ENCODE measurements at regions not wholly inside any gene's neighbourhood (a gene's known extent, or its start where the extent isn't known, plus 50 kb on each side); places are given as distances from the start of the nearest gene placed in this dataset.

DNA sequence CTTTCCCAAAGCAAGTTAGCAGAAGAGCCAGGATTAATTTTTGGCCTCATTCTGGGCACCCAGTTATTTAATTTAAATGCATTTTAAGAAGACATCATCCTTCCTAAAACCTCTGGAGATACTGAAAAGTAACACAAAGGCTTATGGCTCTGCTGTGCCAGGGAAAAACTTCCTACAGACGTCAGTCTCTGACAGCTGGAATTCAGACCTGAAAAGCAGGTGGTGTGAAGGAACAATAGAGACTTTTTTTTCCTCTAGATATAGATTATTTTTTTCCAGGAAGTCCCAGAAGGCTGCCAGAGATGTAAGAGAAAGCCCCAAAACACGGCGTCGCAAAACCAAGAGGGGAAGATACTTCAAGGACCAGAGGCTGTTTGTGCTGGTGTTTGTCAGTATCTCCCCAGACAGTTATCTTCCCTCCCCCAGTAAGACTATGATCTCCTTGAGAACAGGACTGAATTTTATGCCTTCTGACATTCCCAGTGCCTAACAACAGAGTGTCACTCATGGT lies 88.7 kb upstream of the RASEF start:
- H3K4me3 ChIP-seq: no peak overlapping the region
- no peaks in the 10 kb centered on the region for H4K20me1 ChIP-seq (ENCODE audit: insufficient read depth)
- H3K27ac ChIP-seq: no peak overlapping the region
- H3K27me3 ChIP-seq (replicated peaks; ENCODE audit: insufficient read depth): no peaks in the 10 kb centered on the region; the same call in 1 of the 2 replicates
- no peak overlapping the region for H2AFZ ChIP-seq
- no peaks in the 10 kb centered on the region for H3K4me1 ChIP-seq (ENCODE audit: insufficient read depth)
- H3F3A ChIP-seq (ENCODE audit: insufficient read depth): no peaks in the 10 kb centered on the region
- no peaks in the 10 kb centered on the region for H3K36me3 ChIP-seq (ENCODE audit: low read depth)
- H3K9ac ChIP-seq: no peak overlapping the region
- WGBS, 2 experiments (ENCODE audit: low coverage in 1 of 2, low lambda C conversion rate in 2 of 2, missing lambda C conversion rate in 2 of 2): 59 to 64% methylated on average over 4 of the region's 4 CpGs
- in situ Hi-C loops (cut with MboI): no loop called here
- TF ChIP-seq EZH2phosphoT487 (IDR thresholded peaks at IDR 0.05; ENCODE audit: insufficient read depth, low read depth): no peak
- no peak for TF ChIP-seq EZH2 (IDR thresholded peaks at IDR 0.05; ENCODE audit: insufficient read depth, poor library complexity, severe bottlenecking)
- H3K79me2 ChIP-seq (ENCODE audit: insufficient read depth): no peaks in the 10 kb centered on the region
- no peak for DNase-seq
- no peak overlapping the region for H3K4me2 ChIP-seq (ENCODE audit: unreplicated experiment)
- no peaks in the 10 kb centered on the region for H3K9me2 ChIP-seq (ENCODE audit: insufficient read depth)
- H3K9me3 ChIP-seq (ENCODE audit: low read depth): no peaks in the 10 kb centered on the region

DNA sequence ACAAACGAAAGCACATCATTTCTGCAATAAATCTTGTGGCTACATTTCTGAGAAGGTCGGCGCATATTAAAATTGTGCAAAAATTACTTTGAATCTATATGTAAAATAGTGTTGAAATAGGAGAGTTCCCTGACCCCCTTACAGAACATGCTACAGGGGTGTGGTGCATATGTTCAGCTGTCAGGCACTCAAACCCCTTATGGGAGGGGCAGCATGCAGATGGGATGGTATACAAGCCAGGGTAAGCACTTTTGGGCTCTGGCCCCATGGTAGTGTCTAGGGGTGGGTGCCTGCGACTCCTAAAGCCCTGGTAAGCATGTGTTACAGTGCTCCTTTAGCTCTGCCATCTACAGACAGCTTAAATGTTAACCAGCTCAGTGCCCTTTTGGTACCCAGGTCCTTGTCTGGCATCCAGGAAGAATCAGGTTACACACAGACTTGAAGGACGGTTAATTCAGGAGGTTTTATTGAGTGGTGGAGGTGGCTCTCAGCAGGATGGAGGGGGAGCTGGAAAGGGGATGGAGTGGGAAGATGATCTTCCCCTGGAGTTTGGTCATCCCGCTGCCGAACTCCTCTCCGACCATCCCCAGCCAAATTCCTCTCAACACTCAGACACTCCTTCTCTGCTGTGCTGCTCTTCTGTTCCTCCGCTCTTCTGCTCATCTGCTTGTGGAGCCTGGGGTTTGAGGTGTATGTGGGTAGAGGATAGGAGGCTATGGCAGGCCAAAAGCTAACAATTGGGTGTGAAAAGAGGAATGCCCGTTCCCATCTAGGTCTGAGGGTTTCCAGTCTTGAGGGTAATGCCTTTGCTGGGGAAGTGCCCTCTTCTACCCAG lies 84.6 kb upstream of the RASEF start:
- WGBS, 2 experiments (ENCODE audit: low coverage in 1 of 2, low lambda C conversion rate in 2 of 2, missing lambda C conversion rate in 2 of 2): 37 to 40% methylated on average over 10 of the region's 10 CpGs
- Histone ChIP-seq H3K4me1 (ENCODE audit: insufficient read depth) (no peaks in the 10 kb centered on the region), H3K79me2 (ENCODE audit: insufficient read depth) (no peaks in the 10 kb centered on the region), H3K4me2 (ENCODE audit: unreplicated experiment) (no peak overlapping the region), H3K9me3 (ENCODE audit: low read depth) (no peaks in the 10 kb centered on the region), H3K27ac (no peak overlapping the region), H3K9me2 (ENCODE audit: insufficient read depth) (no peaks in the 10 kb centered on the region), H2AFZ (no peak overlapping the region), H3K27me3 (replicated peaks; ENCODE audit: insufficient read depth) (no peaks in the 10 kb centered on the region; the same call in 1 of the 2 replicates), H3K36me3 (ENCODE audit: low read depth) (no peaks in the 10 kb centered on the region), H3K4me3 (no peak overlapping the region), H4K20me1 (ENCODE audit: insufficient read depth) (no peaks in the 10 kb centered on the region), H3F3A (ENCODE audit: insufficient read depth) (no peaks in the 10 kb centered on the region), H3K9ac (no peak overlapping the region)
- no peak for DNase-seq
- TF ChIP-seq EZH2phosphoT487 (IDR thresholded peaks at IDR 0.05; ENCODE audit: insufficient read depth, low read depth) (no peak), EZH2 (IDR thresholded peaks at IDR 0.05; ENCODE audit: insufficient read depth, poor library complexity, severe bottlenecking) (no peak)
- in situ Hi-C loops (cut with MboI): no loop called here

DNA sequence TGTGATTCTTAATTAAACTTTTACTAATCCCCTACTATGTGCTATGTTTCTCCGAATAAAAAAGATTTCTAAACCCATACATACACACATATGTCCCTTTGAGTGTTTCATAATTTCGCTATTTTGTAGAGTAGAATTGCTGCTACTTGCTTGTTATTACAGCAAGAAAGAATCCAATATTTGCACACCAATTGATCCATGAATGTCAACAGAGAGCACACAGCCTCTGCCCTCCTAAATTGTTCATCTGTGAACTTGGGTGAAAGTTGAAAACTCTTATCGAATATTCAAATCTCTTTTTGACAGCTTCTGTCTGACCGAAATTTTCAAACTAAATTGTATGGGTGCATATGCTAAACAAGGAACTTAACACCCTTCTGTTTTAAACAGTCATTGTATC lies 83.4 kb upstream of the RASEF start:
- no peak for DNase-seq
- H4K20me1 ChIP-seq (ENCODE audit: insufficient read depth): no peaks in the 10 kb centered on the region
- no peak overlapping the region for H2AFZ ChIP-seq
- no peak overlapping the region for H3K4me3 ChIP-seq
- no peaks in the 10 kb centered on the region; the same call in 1 of the 2 replicates for H3K27me3 ChIP-seq (replicated peaks; ENCODE audit: insufficient read depth)
- H3K9me2 ChIP-seq (ENCODE audit: insufficient read depth): no peaks in the 10 kb centered on the region
- TF ChIP-seq EZH2phosphoT487 (IDR thresholded peaks at IDR 0.05; ENCODE audit: insufficient read depth, low read depth) (no peak), EZH2 (IDR thresholded peaks at IDR 0.05; ENCODE audit: insufficient read depth, poor library complexity, severe bottlenecking) (no peak)
- H3K9me3 ChIP-seq (ENCODE audit: low read depth): no peaks in the 10 kb centered on the region
- WGBS, 2 experiments (ENCODE audit: low coverage in 1 of 2, low lambda C conversion rate in 2 of 2, missing lambda C conversion rate in 2 of 2): 37 to 39% methylated on average over 4 of the region's 4 CpGs
- no peaks in the 10 kb centered on the region for H3F3A ChIP-seq (ENCODE audit: insufficient read depth)
- no peak overlapping the region for H3K27ac ChIP-seq
- no peaks in the 10 kb centered on the region for H3K4me1 ChIP-seq (ENCODE audit: insufficient read depth)
- in situ Hi-C loops (cut with MboI): no loop called here
- H3K9ac ChIP-seq: no peak overlapping the region
- H3K36me3 ChIP-seq (ENCODE audit: low read depth): no peaks in the 10 kb centered on the region
- no peaks in the 10 kb centered on the region for H3K79me2 ChIP-seq (ENCODE audit: insufficient read depth)
- no peak overlapping the region for H3K4me2 ChIP-seq (ENCODE audit: unreplicated experiment)

DNA sequence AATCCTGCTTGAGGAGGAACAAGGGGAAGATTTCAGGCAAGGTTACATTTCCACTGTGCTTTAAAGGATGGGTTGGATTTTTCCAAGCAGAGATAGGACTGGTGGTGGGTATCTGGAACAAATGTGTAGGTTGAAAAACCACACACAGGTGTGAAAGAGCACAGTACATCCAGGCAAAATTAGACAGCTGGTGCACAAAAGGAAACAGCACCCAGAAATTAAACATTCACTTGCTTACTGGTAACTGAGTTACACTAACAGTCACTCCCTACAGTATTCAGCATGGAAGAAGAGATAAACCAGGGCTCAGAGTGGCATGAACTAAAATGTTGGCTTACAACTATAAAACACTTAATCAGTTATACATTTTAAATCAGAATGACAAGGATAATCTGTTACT lies 81.5 kb upstream of the RASEF start:
- no peaks in the 10 kb centered on the region for H3K9me2 ChIP-seq (ENCODE audit: insufficient read depth)
- H3F3A ChIP-seq (ENCODE audit: insufficient read depth): no peaks in the 10 kb centered on the region
- no peak overlapping the region for H2AFZ ChIP-seq
- no peaks in the 10 kb centered on the region for H3K9me3 ChIP-seq (ENCODE audit: low read depth)
- H3K9ac ChIP-seq: no peak overlapping the region
- H3K27me3 ChIP-seq (replicated peaks; ENCODE audit: insufficient read depth): no peaks in the 10 kb centered on the region; the same call in 1 of the 2 replicates
- no peaks in the 10 kb centered on the region for H3K36me3 ChIP-seq (ENCODE audit: low read depth)
- no peak overlapping the region for H3K4me3 ChIP-seq
- H3K79me2 ChIP-seq (ENCODE audit: insufficient read depth): no peaks in the 10 kb centered on the region
- H4K20me1 ChIP-seq (ENCODE audit: insufficient read depth): no peaks in the 10 kb centered on the region
- no peak overlapping the region for H3K4me2 ChIP-seq (ENCODE audit: unreplicated experiment)
- in situ Hi-C loops (cut with MboI): no loop called here
- TF ChIP-seq EZH2phosphoT487 (IDR thresholded peaks at IDR 0.05; ENCODE audit: insufficient read depth, low read depth) (no peak), EZH2 (IDR thresholded peaks at IDR 0.05; ENCODE audit: insufficient read depth, poor library complexity, severe bottlenecking) (no peak)
- H3K4me1 ChIP-seq (ENCODE audit: insufficient read depth): no peaks in the 10 kb centered on the region
- no peak for DNase-seq
- no peak overlapping the region for H3K27ac ChIP-seq
